HG03520 (cell line): ENCODE measurements at regions not wholly inside any gene's neighbourhood (a gene's known extent, or its start where the extent isn't known, plus 50 kb on each side); places are given as distances from the start of the nearest gene placed in this dataset.
"Not testable (repeated sequence)": the region's sequence is repeated elsewhere in the genome, so short reads cannot be mapped to it uniquely, and the experiment has no call there.

ENCODE experiments used
- ATAC-seq: cut with Tn5 transposase; IDR thresholded peaks from one replicate; pipeline ENCODE4 v1.9.1; 2021; ENCODE audit warnings: mild to moderate bottlenecking, moderate library complexity; ENCODE audit not compliant: unreplicated experiment

GRCh38 chr9:124084087-124084486 is 72.5 kb downstream of the LHX2 start:
- no peak for ATAC-seq

GRCh38 chr9:124087226-124087625 is 75.7 kb downstream of the LHX2 start:
- ATAC-seq, result no peak

GRCh38 chr9:124088476-124088837 is 76.9 kb downstream of the LHX2 start:
- no peak for ATAC-seq

GRCh38 chr9:124089631-124090488 is 78.3 kb downstream of the LHX2 start:
- ATAC-seq, result not testable (repeated sequence)

GRCh38 chr9:124098141-124098905 is 86.8 kb downstream of the LHX2 start:
- ATAC-seq, result no peak

- ATAC-seq, result no peak
These were observed 88.3 kb downstream of the LHX2 start for GRCh38 chr9:124099860-124100259.

GRCh38 chr9:124101215-124101968 is 89.8 kb downstream of the LHX2 start:
- ATAC-seq, result no peak

- ATAC-seq, result no peak
These were observed 90.4 kb downstream of the LHX2 start for GRCh38 chr9:124101969-124102345.

- no peak for ATAC-seq
These were observed 90.8 kb downstream of the LHX2 start for GRCh38 chr9:124102363-124102762.

GRCh38 chr9:124105266-124105665 is 93.7 kb downstream of the LHX2 start:
- no peak for ATAC-seq

GRCh38 chr9:124108216-124108615 is 96.6 kb downstream of the LHX2 start:
- ATAC-seq, result no peak

GRCh38 chr9:124110307-124110915 is 98.8 kb downstream of the LHX2 start:
- ATAC-seq, result no peak

GRCh38 chr9:124116683-124117363 is 105.3 kb downstream of the LHX2 start:
- ATAC-seq, result no peak

GRCh38 chr9:124118894-124119293 is 107.3 kb downstream of the LHX2 start:
- ATAC-seq, result no peak

- no peak for ATAC-seq
These were observed 108.7 kb downstream of the LHX2 start for GRCh38 chr9:124120272-124120671.

GRCh38 chr9:124121725-124122124 is 110.2 kb downstream of the LHX2 start:
- no peak for ATAC-seq

- no peak for ATAC-seq
These were observed 110.8 kb downstream of the LHX2 start for GRCh38 chr9:124122321-124122720.

GRCh38 chr9:124122813-124123462 is 111.4 kb downstream of the LHX2 start:
- no peak for ATAC-seq

- ATAC-seq, result not testable (repeated sequence)
These were observed 112.1 kb downstream of the LHX2 start for GRCh38 chr9:124123621-124124020.
